MM.1S (cell line): ENCODE measurements at regions not wholly inside any gene's neighbourhood (a gene's known extent, or its start where the extent isn't known, plus 50 kb on each side); places are given as distances from the start of the nearest gene placed in this dataset.

Source experiments
- DNase-seq: peaks from one replicate; pipeline ENCODE4 v3.0.0-alpha.2; 2015
- H2AFZ ChIP-seq: fragments of 300-600 bp; sonication (generic); 2 replicates; pipeline ENCODE4 v1.6.0; 2016; ENCODE audit warnings: antibody characterized with exemption, low read length
- H3F3A ChIP-seq: fragments of 300-600 bp; sonication (generic); 2 replicates; pipeline ENCODE4 v1.6.1; 2016; ENCODE audit warnings: mild to moderate bottlenecking, antibody characterized with exemption, low read length, moderate library complexity, mixed read lengths; ENCODE audit not compliant: insufficient read depth
- H3K27ac ChIP-seq: fragments of 300-600 bp; sonication (generic); 2 replicates; pipeline ENCODE4 v1.5.1; 2016; ENCODE audit warnings: mild to moderate bottlenecking, low read length
- H3K27me3 ChIP-seq: fragments of 300-600 bp; sonication (generic); replicated peaks from 2 replicates; pipeline ENCODE4 v1.6.0; 2016; ENCODE audit warnings: low read length; ENCODE audit not compliant: insufficient read depth
- H3K36me3 ChIP-seq: fragments of 300-600 bp; sonication (generic); replicated peaks from 2 replicates; pipeline ENCODE4 v1.6.1; 2016; ENCODE audit warnings: mild to moderate bottlenecking, low read length, mixed read lengths; ENCODE audit not compliant: insufficient read depth
- H3K4me1 ChIP-seq: fragments of 300-600 bp; sonication (generic); 2 replicates; pipeline ENCODE4 v1.6.1; 2016; ENCODE audit warnings: low read length, mixed read lengths
- H3K4me2 ChIP-seq: fragments of 300-600 bp; sonication (generic); 2 replicates; pipeline ENCODE4 v1.6.0; 2016; ENCODE audit warnings: low read depth, low read length
- H3K4me3 ChIP-seq: fragments of 300-600 bp; sonication (generic); 2 replicates; pipeline ENCODE4 v1.5.1; 2016; ENCODE audit warnings: low read length, mixed read lengths
- H3K79me2 ChIP-seq: fragments of 300-600 bp; sonication (generic); 2 replicates; pipeline ENCODE4 v1.6.1; 2016; ENCODE audit warnings: mixed run types, low read length, mixed read lengths
- H3K9ac ChIP-seq: fragments of 300-600 bp; sonication (generic); 2 replicates; pipeline ENCODE4 v1.6.1; 2016; ENCODE audit warnings: low read length, mixed read lengths
- H3K9me2 ChIP-seq: fragments of 300-600 bp; sonication (generic); replicated peaks from 2 replicates; pipeline ENCODE4 v1.6.1; 2016; ENCODE audit warnings: mild to moderate bottlenecking, low read length, mixed read lengths; ENCODE audit not compliant: insufficient read depth
- H3K9me3 ChIP-seq: fragments of 300-600 bp; sonication (generic); replicated peaks from 2 replicates; pipeline ENCODE4 v1.6.1; 2016; ENCODE audit warnings: mild to moderate bottlenecking, low read length, mixed read lengths; ENCODE audit not compliant: insufficient read depth
- H4K20me1 ChIP-seq: fragments of 300-600 bp; sonication (generic); 2 replicates; pipeline ENCODE4 v1.6.1; 2016; ENCODE audit warnings: mild to moderate bottlenecking, low read length, moderate library complexity, mixed read lengths; ENCODE audit not compliant: insufficient read depth
- EZH2 ChIP-seq: fragments of 300-600 bp; sonication (generic); optimal IDR thresholded peaks from 2 replicates; pipeline ENCODE3; 2017; ENCODE audit warnings: low read depth, mild to moderate bottlenecking, antibody characterized with exemption, low read length, mixed read lengths
- EZH2phosphoT487 ChIP-seq: fragments of 300-600 bp; sonication (generic); IDR thresholded peaks from 2 replicates; pipeline ENCODE4 v1.6.1; 2018; ENCODE audit warnings: antibody characterized with exemption, low read length
- TF ChIP-seq, protein P1 (sequence below): fragments of 300-600 bp; sonication (generic); IDR thresholded peaks from 2 replicates; pipeline ENCODE4 v1.5.1; 2016; ENCODE audit warnings: antibody characterized with exemption, low read length, mixed read lengths

GRCh38 chr9:85359161-85359560 lies 382.6 kb downstream of the AGTPBP1 start:
- Histone ChIP-seq H3K27ac (no peak overlapping the region), H3K9me3 (no peaks in the 10 kb centered on the region), H3K9me2 (no peaks in the 10 kb centered on the region), H4K20me1 (no peaks in the 10 kb centered on the region), H3K36me3 (no peaks in the 10 kb centered on the region), H3F3A (no peaks in the 10 kb centered on the region), H3K4me3 (no peak overlapping the region), H3K79me2 (no peaks in the 10 kb centered on the region), H3K4me1 (no peaks in the 10 kb centered on the region), H3K9ac (no peak overlapping the region), H3K4me2 (no peak overlapping the region), H3K27me3 (no peaks in the 10 kb centered on the region), H2AFZ (no peak overlapping the region)
- no peak for DNase-seq
- TF ChIP-seq, protein P1, sequence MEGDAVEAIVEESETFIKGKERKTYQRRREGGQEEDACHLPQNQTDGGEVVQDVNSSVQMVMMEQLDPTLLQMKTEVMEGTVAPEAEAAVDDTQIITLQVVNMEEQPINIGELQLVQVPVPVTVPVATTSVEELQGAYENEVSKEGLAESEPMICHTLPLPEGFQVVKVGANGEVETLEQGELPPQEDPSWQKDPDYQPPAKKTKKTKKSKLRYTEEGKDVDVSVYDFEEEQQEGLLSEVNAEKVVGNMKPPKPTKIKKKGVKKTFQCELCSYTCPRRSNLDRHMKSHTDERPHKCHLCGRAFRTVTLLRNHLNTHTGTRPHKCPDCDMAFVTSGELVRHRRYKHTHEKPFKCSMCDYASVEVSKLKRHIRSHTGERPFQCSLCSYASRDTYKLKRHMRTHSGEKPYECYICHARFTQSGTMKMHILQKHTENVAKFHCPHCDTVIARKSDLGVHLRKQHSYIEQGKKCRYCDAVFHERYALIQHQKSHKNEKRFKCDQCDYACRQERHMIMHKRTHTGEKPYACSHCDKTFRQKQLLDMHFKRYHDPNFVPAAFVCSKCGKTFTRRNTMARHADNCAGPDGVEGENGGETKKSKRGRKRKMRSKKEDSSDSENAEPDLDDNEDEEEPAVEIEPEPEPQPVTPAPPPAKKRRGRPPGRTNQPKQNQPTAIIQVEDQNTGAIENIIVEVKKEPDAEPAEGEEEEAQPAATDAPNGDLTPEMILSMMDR, result no peak
- TF ChIP-seq EZH2 (no peak), EZH2phosphoT487 (no peak)

- Histone ChIP-seq H4K20me1 (no peaks in the 10 kb centered on the region), H3F3A (no peaks in the 10 kb centered on the region), H2AFZ (no peak overlapping the region), H3K27me3 (no peaks in the 10 kb centered on the region), H3K4me1 (no peaks in the 10 kb centered on the region), H3K36me3 (no peaks in the 10 kb centered on the region), H3K9me3 (no peaks in the 10 kb centered on the region), H3K27ac (no peak overlapping the region), H3K79me2 (no peaks in the 10 kb centered on the region), H3K9me2 (no peaks in the 10 kb centered on the region), H3K9ac (no peak overlapping the region), H3K4me3 (no peak overlapping the region), H3K4me2 (no peak overlapping the region)
- TF ChIP-seq EZH2phosphoT487 (no peak), EZH2 (no peak)
- TF ChIP-seq, protein P1, result no peak
- DNase-seq, result no peak
These were observed 392.7 kb downstream of the AGTPBP1 start for GRCh38 chr9:85349046-85349445.

GRCh38 chr9:85347541-85347940 lies 394.2 kb downstream of the AGTPBP1 start:
- H3K27me3 ChIP-seq, result no peaks in the 10 kb centered on the region
- no peaks in the 10 kb centered on the region for H3K9me2 ChIP-seq
- no peak overlapping the region for H3K27ac ChIP-seq
- H3K4me3 ChIP-seq, result no peak overlapping the region
- no peak overlapping the region for H2AFZ ChIP-seq
- no peaks in the 10 kb centered on the region for H3F3A ChIP-seq
- no peak overlapping the region for H3K9ac ChIP-seq
- no peak overlapping the region for H3K4me2 ChIP-seq
- no peaks in the 10 kb centered on the region for H4K20me1 ChIP-seq
- no peak for TF ChIP-seq EZH2
- TF ChIP-seq, protein P1, result no peak
- no peak for TF ChIP-seq EZH2phosphoT487
- no peaks in the 10 kb centered on the region for H3K4me1 ChIP-seq
- H3K79me2 ChIP-seq, result no peaks in the 10 kb centered on the region
- no peaks in the 10 kb centered on the region for H3K36me3 ChIP-seq
- no peak for DNase-seq
- no peaks in the 10 kb centered on the region for H3K9me3 ChIP-seq
